Hepatocyte (in vitro differentiated cells): ENCODE measurements at regions not wholly inside any gene's neighbourhood (a gene's known extent, or its start where the extent isn't known, plus 50 kb on each side); places are given as distances from the start of the nearest gene placed in this dataset.

Source experiments
- DNase-seq: peaks from one replicate; pipeline ENCODE4 v3.0.0-alpha.2; 2016; ENCODE audit warnings: low spot score
- H2AFZ ChIP-seq: fragments of 200-600 bp; sonication (generic); 2 replicates; pipeline ENCODE4 v1.6.0; 2016; ENCODE audit warnings: antibody characterized with exemption, mild to moderate bottlenecking
- H3K27ac ChIP-seq: fragments of 200-600 bp; sonication (generic); 2 replicates; pipeline ENCODE4 v1.5.1; 2016; ENCODE audit warnings: mild to moderate bottlenecking
- H3K27me3 ChIP-seq: fragments of 200-600 bp; sonication (generic); 2 replicates; pipeline ENCODE4 v1.6.1; 2016
- H3K36me3 ChIP-seq: fragments of 200-600 bp; sonication (generic); replicated peaks from 2 replicates; pipeline ENCODE4 v1.5.1; 2016; ENCODE audit warnings: low read depth; ENCODE audit not compliant: insufficient read depth
- H3K4me1 ChIP-seq: fragments of 200-600 bp; sonication (generic); 2 replicates; pipeline ENCODE4 v1.5.1; 2016; ENCODE audit warnings: mild to moderate bottlenecking, moderate library complexity; ENCODE audit not compliant: insufficient read depth
- H3K4me2 ChIP-seq: fragments of 200-600 bp; sonication (generic); 2 replicates; pipeline ENCODE4 v1.6.0; 2016
- H3K4me3 ChIP-seq: fragments of 200-600 bp; sonication (generic); 2 replicates; pipeline ENCODE4 v1.5.1; 2016; ENCODE audit warnings: mild to moderate bottlenecking
- H3K79me2 ChIP-seq: fragments of 200-600 bp; sonication (generic); 2 replicates; pipeline ENCODE4 v1.6.0; 2017; ENCODE audit warnings: mild to moderate bottlenecking
- H3K9me2 ChIP-seq: fragments of 200-600 bp; sonication (generic); replicated peaks from 2 replicates; pipeline ENCODE4 v1.6.0; 2017; ENCODE audit warnings: mild to moderate bottlenecking; ENCODE audit not compliant: insufficient read depth
- H3K9me3 ChIP-seq: fragments of 200-600 bp; sonication (generic); 2 replicates; pipeline ENCODE4 v1.5.1; 2016; ENCODE audit warnings: low read depth, mild to moderate bottlenecking
- H4K20me1 ChIP-seq: fragments of 200-600 bp; sonication (generic); 2 replicates; pipeline ENCODE4 v1.6.0; 2016; ENCODE audit warnings: mild to moderate bottlenecking; ENCODE audit not compliant: insufficient read depth, poor library complexity, severe bottlenecking
- CTCF ChIP-seq: fragments of 200-600 bp; sonication (generic); IDR thresholded peaks from 2 replicates; pipeline ENCODE4 v1.5.1; 2016; ENCODE audit warnings: antibody characterized with exemption, mild to moderate bottlenecking; ENCODE audit not compliant: poor library complexity
- EZH2 ChIP-seq: fragments of 200-600 bp; sonication (generic); IDR thresholded peaks from 2 replicates; pipeline ENCODE4 v1.6.1; 2016; ENCODE audit warnings: antibody characterized with exemption, mild to moderate bottlenecking, borderline replicate concordance
- EZH2phosphoT487 ChIP-seq: fragments of 200-600 bp; sonication (generic); IDR thresholded peaks from one replicate; pipeline ENCODE4 v1.6.1; 2018; ENCODE audit warnings: antibody characterized with exemption, mild to moderate bottlenecking, low read depth, moderate library complexity; ENCODE audit not compliant: unreplicated experiment, severe bottlenecking
- WGBS: methylation state at CpG from one replicate; pipeline ENCODE4 v1.1.6; 2016; ENCODE audit warnings: low lambda C conversion rate; ENCODE audit errors: missing lambda C conversion rate; 5-methylcytosine and 5-hydroxymethylcytosine counted together

DNA sequence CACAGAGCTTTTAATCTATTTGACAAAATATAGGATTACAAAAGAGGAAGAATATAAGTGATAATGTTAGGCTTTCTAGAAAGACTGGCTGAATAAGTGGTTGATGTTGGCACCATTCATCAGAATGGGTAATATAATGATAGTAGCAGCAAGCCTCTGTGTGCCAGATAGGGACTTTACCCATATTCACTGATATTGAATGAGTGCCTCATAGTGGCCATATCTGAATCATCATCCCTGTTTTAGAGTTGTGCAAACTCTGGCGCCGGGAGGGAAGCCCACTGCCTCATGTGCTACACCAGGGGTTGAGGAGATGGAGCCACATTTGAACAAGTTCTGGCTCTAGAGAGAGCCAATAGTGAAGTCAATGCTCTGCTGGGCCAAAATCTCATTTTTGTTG lies 368.7 kb upstream of the CRIM1 start:
- Histone ChIP-seq H3K4me2 (no peak overlapping the region), H2AFZ (no peak overlapping the region), H3K27ac (no peak overlapping the region), H4K20me1 (no peaks in the 10 kb centered on the region), H3K36me3 (no peaks in the 10 kb centered on the region), H3K27me3 (no peaks in the 10 kb centered on the region), H3K4me1 (no peaks in the 10 kb centered on the region), H3K4me3 (no peak overlapping the region), H3K9me2 (no peaks in the 10 kb centered on the region), H3K9me3 (no peaks in the 10 kb centered on the region), H3K79me2 (no peaks in the 10 kb centered on the region)
- TF ChIP-seq CTCF (no peak), EZH2phosphoT487 (no peak)
- 100% methylated on average over 2 of the region's 2 CpGs for WGBS
- no peak for DNase-seq

GRCh38 chr2:35978218-35978617 lies 377.4 kb upstream of the CRIM1 start:
- Histone ChIP-seq H3K79me2 (no peaks in the 10 kb centered on the region), H3K4me2 (no peak overlapping the region)

DNA sequence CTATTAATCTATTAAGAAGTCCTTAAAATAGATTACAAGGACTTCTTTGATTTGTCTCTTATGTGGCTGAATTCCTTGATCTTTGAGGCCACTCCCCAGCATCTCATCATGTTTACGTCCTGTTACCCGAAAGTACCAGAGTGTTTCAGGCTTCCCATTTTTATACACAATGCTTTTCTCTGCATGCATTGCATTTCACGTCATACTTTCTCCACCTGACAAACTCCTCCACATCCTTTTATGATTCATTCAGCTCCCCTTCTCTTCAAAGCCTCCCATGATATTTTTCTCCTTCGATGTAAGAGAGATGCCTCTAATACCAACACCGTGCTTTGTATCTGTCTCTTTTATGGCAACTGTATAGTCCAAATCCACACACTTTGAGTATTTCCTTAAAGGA lies 379.0 kb upstream of the CRIM1 start:
- no peaks in the 10 kb centered on the region for H3K9me3 ChIP-seq
- DNase-seq, result no peak

More at GRCh38 chr2:35978218-35978617, 377.4 kb upstream of the CRIM1 start:
- no peaks in the 10 kb centered on the region for H3K36me3 ChIP-seq
- H2AFZ ChIP-seq, result no peak overlapping the region
- no peak overlapping the region for H3K27ac ChIP-seq
- H3K9me3 ChIP-seq, result no peaks in the 10 kb centered on the region
- no peaks in the 10 kb centered on the region for H3K4me1 ChIP-seq
- no peaks in the 10 kb centered on the region for H4K20me1 ChIP-seq
- H3K27me3 ChIP-seq, result no peaks in the 10 kb centered on the region
- H3K9me2 ChIP-seq, result no peaks in the 10 kb centered on the region
- no peak overlapping the region for H3K4me3 ChIP-seq
- 81% methylated on average over 1 of the region's 1 CpG for WGBS
- DNase-seq, result no peak
- TF ChIP-seq CTCF (no peak), EZH2 (no peak), EZH2phosphoT487 (no peak)

More for the DNA sequence above, 379.0 kb upstream of the CRIM1 start:
- Histone ChIP-seq H3K4me1 (no peaks in the 10 kb centered on the region), H3K4me3 (no peak overlapping the region), H2AFZ (no peak overlapping the region), H3K27ac (no peak overlapping the region), H3K27me3 (no peaks in the 10 kb centered on the region), H4K20me1 (no peaks in the 10 kb centered on the region), H3K36me3 (no peaks in the 10 kb centered on the region), H3K4me2 (no peak overlapping the region), H3K79me2 (no peaks in the 10 kb centered on the region), H3K9me2 (no peaks in the 10 kb centered on the region)
- WGBS, result 92% methylated on average over 5 of the region's 5 CpGs
- no peak for TF ChIP-seq EZH2phosphoT487
- TF ChIP-seq CTCF, result no peak
- TF ChIP-seq EZH2, result no peak
